ENCODE measurements at regions not wholly inside any gene's neighbourhood (a gene's known extent, or its start where the extent isn't known, plus 50 kb on each side); places are given as distances from the start of the nearest gene placed in this dataset.

GRCh38 chr2:174666312-174666711 is 68.7 kb upstream of the WIPF1 start:
- ATAC-seq, result peak in 1 of 3 donors; percentile 72
- peaks cover 2% of the 10 kb centered on the region for H3K36me3 ChIP-seq (ENCODE audit: control insufficient read depth, insufficient read depth, low read length)
- Mint-ChIP-seq H3K9me3 (no peaks in the 10 kb centered on the region), H3K4me1 (peaks cover 25 to 40% of the 10 kb centered on the region in 2 donors), H3K27me3 (ENCODE audit: low read depth in 2 of 2) (no peaks in the 10 kb centered on the region), H3K27ac (no peak overlapping the region), H3K36me3 (peaks cover 4% of the 10 kb centered on the region), H3K4me3 (no peak overlapping the region)
- no peak for DNase-seq
- peaks cover 2% of the 10 kb centered on the region for H3K9me3 ChIP-seq (ENCODE audit: control insufficient read depth, insufficient read depth, low read length)
- no peak overlapping the region for H3K27ac ChIP-seq (ENCODE audit: low read length)
- no peak overlapping the region for H3K4me3 ChIP-seq (ENCODE audit: low read length)
- peaks cover 28% of the 10 kb centered on the region for H3K4me1 ChIP-seq (ENCODE audit: control insufficient read depth, insufficient read depth, low read length)
- intact Hi-C loops (cut with micrococcal nuclease), result no loop called here
- H3K27me3 ChIP-seq (ENCODE audit: control insufficient read depth, insufficient read depth, low read length), result no peaks in the 10 kb centered on the region
- TF ChIP-seq CTCF (IDR thresholded peaks at IDR 0.05), result no peak

- no peaks in the 10 kb centered on the region for H3K9me3 Mint-ChIP-seq
- intact Hi-C loops (cut with micrococcal nuclease), result no loop called here
- no peak for ATAC-seq
- no peaks in the 10 kb centered on the region for H3K36me3 Mint-ChIP-seq
- 88% methylated on average over 7 of the region's 7 CpGs for WGBS (ENCODE audit: insufficient coverage)
- no peak for DNase-seq
- Histone ChIP-seq H3K27ac (ENCODE audit: low read length) (no peak overlapping the region), H3K27me3 (ENCODE audit: control insufficient read depth, insufficient read depth, low read length) (no peaks in the 10 kb centered on the region), H3K4me1 (ENCODE audit: control insufficient read depth, insufficient read depth, low read length) (peaks cover 28% of the 10 kb centered on the region), H3K36me3 (ENCODE audit: control insufficient read depth, insufficient read depth, low read length) (peaks cover 2% of the 10 kb centered on the region), H3K9me3 (ENCODE audit: control insufficient read depth, insufficient read depth, low read length) (no peaks in the 10 kb centered on the region), H3K4me3 (ENCODE audit: low read length) (no peak overlapping the region)
- TF ChIP-seq CTCF (IDR thresholded peaks at IDR 0.05), result no peak
- peaks cover 41 to 53% of the 10 kb centered on the region in 2 donors for H3K4me1 Mint-ChIP-seq
- peak overlapping the region in 1 of 2 donors; percentile 32 for H3K27ac Mint-ChIP-seq
- H3K27me3 Mint-ChIP-seq (ENCODE audit: low read depth in 2 of 2), result no peaks in the 10 kb centered on the region
- H3K4me3 Mint-ChIP-seq, result no peak overlapping the region
These were observed 66.6 kb upstream of the WIPF1 start for GRCh38 chr2:174664084-174664759.

GRCh38 chr2:174663550-174663949 is 65.9 kb upstream of the WIPF1 start:
- Mint-ChIP-seq H3K27me3 (ENCODE audit: low read depth in 2 of 2) (no peaks in the 10 kb centered on the region), H3K27ac (no peak overlapping the region), H3K36me3 (no peaks in the 10 kb centered on the region), H3K4me1 (peaks cover 47 to 54% of the 10 kb centered on the region in 2 donors), H3K4me3 (no peak overlapping the region), H3K9me3 (no peaks in the 10 kb centered on the region)
- ATAC-seq (no peak), DNase-seq (no peak)
- H3K9me3 ChIP-seq (ENCODE audit: control insufficient read depth, insufficient read depth, low read length), result no peaks in the 10 kb centered on the region
- H3K4me1 ChIP-seq (ENCODE audit: control insufficient read depth, insufficient read depth, low read length), result peaks cover 28% of the 10 kb centered on the region
- no peak for TF ChIP-seq CTCF (IDR thresholded peaks at IDR 0.05)
- peaks cover 2% of the 10 kb centered on the region for H3K36me3 ChIP-seq (ENCODE audit: control insufficient read depth, insufficient read depth, low read length)
- H3K27me3 ChIP-seq (ENCODE audit: control insufficient read depth, insufficient read depth, low read length), result no peaks in the 10 kb centered on the region
- no peak overlapping the region for H3K27ac ChIP-seq (ENCODE audit: low read length)
- 67% methylated on average over 7 of the region's 7 CpGs for WGBS (ENCODE audit: insufficient coverage)
- intact Hi-C loops (cut with micrococcal nuclease), result no loop called here
- H3K4me3 ChIP-seq (ENCODE audit: low read length), result no peak overlapping the region

DNA sequence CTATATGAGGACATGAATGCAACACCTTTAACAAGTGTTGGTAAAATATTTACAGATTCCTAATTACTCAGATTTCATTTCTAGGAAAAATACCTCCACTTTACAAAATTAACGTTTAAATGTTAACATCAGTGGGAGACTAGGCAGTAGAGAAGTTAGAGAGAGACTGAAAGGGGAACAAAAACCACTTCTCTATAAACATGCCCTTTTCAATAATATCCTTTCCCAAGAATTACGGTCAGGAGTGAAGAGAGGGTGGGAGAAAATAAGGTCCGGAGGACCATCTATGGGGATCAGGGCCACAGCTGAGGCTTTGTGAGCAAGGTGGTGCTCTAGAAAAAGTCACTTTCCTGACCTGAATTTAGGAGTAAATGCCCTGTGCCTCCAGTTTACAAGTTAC is 65.3 kb upstream of the WIPF1 start:
- TF ChIP-seq CTCF (IDR thresholded peaks at IDR 0.05), result no peak
- H3K9me3 Mint-ChIP-seq, result no peaks in the 10 kb centered on the region
- Histone ChIP-seq H3K27me3 (ENCODE audit: control insufficient read depth, insufficient read depth, low read length) (no peaks in the 10 kb centered on the region), H3K4me3 (ENCODE audit: low read length) (no peak overlapping the region), H3K9me3 (ENCODE audit: control insufficient read depth, insufficient read depth, low read length) (no peaks in the 10 kb centered on the region), H3K27ac (ENCODE audit: low read length) (no peak overlapping the region), H3K36me3 (ENCODE audit: control insufficient read depth, insufficient read depth, low read length) (peaks cover 2% of the 10 kb centered on the region), H3K4me1 (ENCODE audit: control insufficient read depth, insufficient read depth, low read length) (peaks cover 25% of the 10 kb centered on the region)
- H3K27ac Mint-ChIP-seq, result no peak overlapping the region
- intact Hi-C loops (cut with micrococcal nuclease), result no loop called here
- no peaks in the 10 kb centered on the region for H3K36me3 Mint-ChIP-seq
- H3K4me3 Mint-ChIP-seq, result no peak overlapping the region
- peaks cover 42 to 48% of the 10 kb centered on the region in 2 donors for H3K4me1 Mint-ChIP-seq
- DNase-seq (no peak), ATAC-seq (no peak)
- no peaks in the 10 kb centered on the region for H3K27me3 Mint-ChIP-seq (ENCODE audit: low read depth in 2 of 2)
- WGBS (ENCODE audit: insufficient coverage), result 52% methylated on average over 2 of the region's 3 CpGs
